SK-N-DZ (cell line): ENCODE measurements at regions not wholly inside any gene's neighbourhood (a gene's known extent, or its start where the extent isn't known, plus 50 kb on each side); places are given as distances from the start of the nearest gene placed in this dataset.

Experiments used
- DNase-seq: peaks from one replicate; pipeline ENCODE4 v3.0.0-alpha.2; 2015; ENCODE audit warnings: low spot score

GRCh38 chr17:17416400-17417360 is 60.1 kb upstream of the MED9 start:
- no peak for DNase-seq

DNA sequence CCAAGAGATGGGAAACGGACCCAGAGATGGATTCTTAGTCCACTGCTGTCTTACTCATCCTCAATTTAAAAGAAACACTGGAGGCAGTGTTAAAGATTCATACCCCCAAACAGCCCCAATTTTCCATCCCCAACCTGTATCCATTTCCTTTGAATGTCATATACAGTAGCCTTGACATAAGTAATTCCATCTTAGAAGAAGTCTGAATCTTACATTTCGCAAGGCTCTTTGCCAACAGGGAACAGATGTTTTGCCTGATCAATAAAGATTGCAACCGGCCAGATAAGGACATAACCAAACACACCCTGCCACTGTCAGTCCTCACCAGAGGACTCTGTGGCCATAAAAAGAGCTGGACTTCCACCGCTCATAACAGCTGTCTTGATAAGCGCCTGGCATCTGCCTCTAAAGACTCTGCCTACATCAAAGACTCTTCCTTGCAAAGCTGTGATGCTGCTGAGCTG is 59.0 kb upstream of the MED9 start:
- DNase-seq = no peak

GRCh38 chr17:17419166-17419565 is 57.6 kb upstream of the MED9 start:
- no peak for DNase-seq

- no peak for DNase-seq
Measured at GRCh38 chr17:17419631-17420030, 57.2 kb upstream of the MED9 start.

GRCh38 chr17:17420082-17420481 is 56.7 kb upstream of the MED9 start:
- no peak for DNase-seq

DNA sequence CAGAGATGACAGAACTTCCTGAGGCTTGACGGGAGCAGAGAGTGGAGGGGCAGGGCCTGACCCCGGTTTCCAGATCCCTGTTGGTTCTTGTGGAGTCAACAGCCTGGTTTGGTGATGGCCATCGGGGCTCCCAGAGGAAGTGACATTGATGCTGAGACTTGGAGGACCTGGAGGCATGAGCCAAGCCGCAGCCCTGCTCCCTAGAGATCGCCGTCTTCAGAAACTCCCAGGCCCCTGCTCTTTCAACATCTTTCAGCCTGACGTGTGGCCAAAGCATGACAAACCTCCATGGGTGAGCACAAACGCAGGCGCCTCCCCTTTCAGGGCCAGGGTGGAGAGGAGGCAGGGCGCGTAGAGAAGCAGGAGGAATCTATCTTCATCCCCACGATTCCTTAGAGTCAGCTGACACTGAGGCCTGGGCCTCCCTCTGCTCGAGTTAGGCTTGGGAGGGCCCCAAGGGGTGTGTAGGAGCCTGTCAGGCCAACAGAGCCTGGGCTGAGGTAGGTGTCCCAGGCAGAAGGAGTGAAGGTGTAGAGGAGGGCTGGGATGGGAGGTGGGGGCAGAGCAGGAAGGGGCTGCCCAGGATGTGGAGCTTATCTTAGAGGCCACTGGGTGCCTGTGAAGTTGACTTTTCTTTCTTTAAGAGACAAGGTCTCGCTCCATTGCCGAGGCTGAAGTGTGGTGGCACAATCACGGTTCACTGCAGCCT is 56.1 kb upstream of the MED9 start:
- DNase-seq = no peak

GRCh38 chr17:17421346-17422216 is 55.2 kb upstream of the MED9 start:
- no peak for DNase-seq

- no peak for DNase-seq
Measured at GRCh38 chr17:17422217-17422610, 54.6 kb upstream of the MED9 start.

- DNase-seq = no peak
Measured at GRCh38 chr17:17422641-17423040, 54.2 kb upstream of the MED9 start.

DNA sequence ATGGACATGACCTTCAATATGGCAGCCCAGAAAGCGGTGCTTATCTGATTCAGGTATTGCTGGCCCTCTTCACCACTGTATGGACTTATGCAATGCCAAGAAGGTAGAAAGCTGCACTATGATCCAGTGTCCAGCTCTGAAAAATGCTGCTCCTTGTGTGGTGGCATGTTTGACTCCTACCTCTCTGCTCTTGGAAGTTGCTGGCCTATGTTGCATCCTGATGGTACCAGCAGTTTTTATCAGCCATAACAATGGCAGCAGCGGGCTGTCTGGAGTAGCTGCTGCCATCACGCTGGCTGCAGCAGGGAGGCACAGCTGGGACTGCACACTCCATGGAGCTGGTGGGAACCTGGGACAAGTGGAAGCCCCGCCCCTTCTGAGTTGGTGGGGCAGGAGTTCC is 53.1 kb upstream of the MED9 start:
- no peak for DNase-seq

GRCh38 chr17:17424552-17424951 is 52.2 kb upstream of the MED9 start:
- no peak for DNase-seq

DNA sequence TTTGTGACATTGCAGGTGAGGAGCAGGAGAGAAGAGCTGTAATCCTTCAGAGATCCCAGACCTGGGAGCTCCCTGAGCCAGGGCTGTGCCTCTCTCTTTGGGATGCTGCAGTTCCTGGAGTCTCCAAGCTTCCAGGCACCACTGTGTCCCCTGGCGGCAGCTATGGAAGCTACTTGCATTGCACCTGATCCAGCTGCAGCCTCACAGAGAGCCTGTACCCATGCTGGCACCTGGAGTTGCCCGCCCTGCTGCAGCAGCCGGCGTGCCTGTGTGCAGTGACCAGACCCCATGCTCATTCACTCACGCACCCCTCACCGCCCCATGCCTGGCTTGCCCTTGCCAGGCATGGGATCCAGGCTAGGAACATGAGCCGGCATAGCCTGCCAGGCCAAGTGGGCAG is 51.8 kb upstream of the MED9 start:
- no peak for DNase-seq

GRCh38 chr17:17425591-17425990 is 51.2 kb upstream of the MED9 start:
- no peak for DNase-seq

DNA sequence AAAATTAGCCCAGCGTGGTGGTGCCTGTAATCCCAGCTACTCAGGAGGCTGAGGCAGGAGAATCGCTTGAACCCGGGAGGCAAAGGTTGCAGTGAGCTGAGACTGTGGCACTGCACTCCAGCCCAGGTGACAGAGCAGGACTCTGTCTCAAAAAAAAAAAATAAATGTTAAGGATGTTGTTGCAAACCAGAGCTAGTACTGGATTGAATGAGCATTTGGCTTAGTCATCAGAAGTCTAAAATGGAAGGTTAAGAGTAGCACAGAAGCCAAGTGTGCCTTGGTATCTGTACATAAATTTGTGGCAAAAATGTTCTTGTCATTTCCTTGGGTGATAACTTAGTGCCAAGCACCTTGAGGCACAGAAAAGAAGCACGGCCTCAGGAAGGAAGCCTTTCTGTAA is 50.6 kb upstream of the MED9 start:
- no peak for DNase-seq
